ENCODE measurements at regions not wholly inside any gene's neighbourhood (a gene's known extent, or its start where the extent isn't known, plus 50 kb on each side); places are given as distances from the start of the nearest gene placed in this dataset.

- TF ChIP-seq REST (IDR thresholded peaks at IDR 0.05; ENCODE audit: low read depth, low read length) (no peak), USF2 (IDR thresholded peaks at IDR 0.05; ENCODE audit: borderline replicate concordance, low read depth, low read length) (no peak)
Measured at GRCh38 chr7:17233603-17234002, 64.8 kb upstream of the AHR start (continued).

- H3K4me1 ChIP-seq (ENCODE audit: control insufficient read depth, insufficient read depth, low read length) = peaks cover 12% of the 10 kb centered on the region
- in situ Hi-C loops (cut with MboI) (no loop called here), intact Hi-C loops (cut with micrococcal nuclease; ENCODE audit: unreplicated experiment) (loop anchor here (2.0 to 10.0 kb wide), 3 partner anchors 65 to 171 kb away; partner anchors contain the start of gene AHR)
- ATAC-seq (peak; percentile 83), DNase-seq (ENCODE audit: low read depth, low spot score) (no peak), FAIRE-seq (peak; percentile 70)
- no peaks in the 10 kb centered on the region for H3K27me3 ChIP-seq (replicated peaks in 1 of 2; ENCODE audit: control insufficient read depth in 2 of 2, insufficient read depth in 2 of 2, low read length in 1 of 2)
- H3K9me3 ChIP-seq (replicated peaks; ENCODE audit: control insufficient read depth, insufficient read depth, low read length) = no peaks in the 10 kb centered on the region; the same call in 2 of the 3 replicates
- peak overlapping the region; percentile 93 for H3K4me2 ChIP-seq (ENCODE audit: control insufficient read depth, insufficient read depth)
- SMC1A ChIA-PET (ENCODE audit: uncharacterized antibody, unreplicated experiment) = interaction anchor here (0.9 to 1.3 kb wide), 7 partner anchors 39 to 218 kb away, joined by 3 to 5 read pairs (median 3); no protein-coding TSS in a partner anchor
- TF ChIP-seq, protein P1, sequence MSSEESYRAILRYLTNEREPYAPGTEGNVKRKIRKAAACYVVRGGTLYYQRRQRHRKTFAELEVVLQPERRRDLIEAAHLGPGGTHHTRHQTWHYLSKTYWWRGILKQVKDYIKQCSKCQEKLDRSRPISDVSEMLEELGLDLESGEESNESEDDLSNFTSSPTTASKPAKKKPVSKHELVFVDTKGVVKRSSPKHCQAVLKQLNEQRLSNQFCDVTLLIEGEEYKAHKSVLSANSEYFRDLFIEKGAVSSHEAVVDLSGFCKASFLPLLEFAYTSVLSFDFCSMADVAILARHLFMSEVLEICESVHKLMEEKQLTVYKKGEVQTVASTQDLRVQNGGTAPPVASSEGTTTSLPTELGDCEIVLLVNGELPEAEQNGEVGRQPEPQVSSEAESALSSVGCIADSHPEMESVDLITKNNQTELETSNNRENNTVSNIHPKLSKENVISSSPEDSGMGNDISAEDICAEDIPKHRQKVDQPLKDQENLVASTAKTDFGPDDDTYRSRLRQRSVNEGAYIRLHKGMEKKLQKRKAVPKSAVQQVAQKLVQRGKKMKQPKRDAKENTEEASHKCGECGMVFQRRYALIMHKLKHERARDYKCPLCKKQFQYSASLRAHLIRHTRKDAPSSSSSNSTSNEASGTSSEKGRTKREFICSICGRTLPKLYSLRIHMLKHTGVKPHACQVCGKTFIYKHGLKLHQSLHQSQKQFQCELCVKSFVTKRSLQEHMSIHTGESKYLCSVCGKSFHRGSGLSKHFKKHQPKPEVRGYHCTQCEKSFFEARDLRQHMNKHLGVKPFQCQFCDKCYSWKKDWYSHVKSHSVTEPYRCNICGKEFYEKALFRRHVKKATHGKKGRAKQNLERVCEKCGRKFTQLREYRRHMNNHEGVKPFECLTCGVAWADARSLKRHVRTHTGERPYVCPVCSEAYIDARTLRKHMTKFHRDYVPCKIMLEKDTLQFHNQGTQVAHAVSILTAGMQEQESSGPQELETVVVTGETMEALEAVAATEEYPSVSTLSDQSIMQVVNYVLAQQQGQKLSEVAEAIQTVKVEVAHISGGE (CRISPR knock-in tag; IDR thresholded peaks at IDR 0.05) = no peak
- TF ChIP-seq POLR2A (IDR thresholded peaks at IDR 0.05; ENCODE audit: low read depth, low read length) (peak; percentile 55; the same call in 1 of the 2 replicates), E4F1 (IDR thresholded peaks at IDR 0.05; ENCODE audit: borderline replicate concordance, partially characterized antibody) (no peak), YY1 (IDR thresholded peaks at IDR 0.05; ENCODE audit: low read depth, low read length) (no peak), RUNX3 (IDR thresholded peaks at IDR 0.05; ENCODE audit: low read length) (no peak), SMARCA5 (IDR thresholded peaks at IDR 0.05) (peak; percentile 56; the same call in 1 of the 2 replicates), MXI1 (IDR thresholded peaks at IDR 0.05; ENCODE audit: low read depth, low read length) (no peak), MTA3 (IDR thresholded peaks at IDR 0.05; ENCODE audit: borderline replicate concordance, low read length) (no peak), STAT1 (conservative IDR thresholded peaks at IDR 0.05) (no peak), DPF2 (IDR thresholded peaks at IDR 0.05) (no peak), POLR2AphosphoS5 (IDR thresholded peaks at IDR 0.05; ENCODE audit: low read length) (no peak)
- H3K9ac ChIP-seq (ENCODE audit: control insufficient read depth, insufficient read depth, low read length) = peak overlapping the region; percentile 78
- WGBS (ENCODE audit: insufficient coverage, insufficient replicate concordance, low lambda C conversion rate, missing lambda C conversion rate) = 2% methylated on average over 2 of the region's 2 CpGs
- RAD21 ChIA-PET (ENCODE audit: unreplicated experiment) = interaction anchor here (0.6 to 2.1 kb wide), 3 partner anchors 47 to 99 kb away, joined by 3 to 6 read pairs (median 4); no protein-coding TSS in a partner anchor
- H3K4me3 ChIP-seq = peak overlapping the region; percentile 30; the same call in 1 of the 2 replicates
- H3K36me3 ChIP-seq (ENCODE audit: control insufficient read depth in 2 of 2, insufficient read depth in 2 of 2, low read length in 1 of 2) = no peaks in the 10 kb centered on the region
- POLR2A ChIA-PET = interaction anchor here (1.0 kb wide), 1 partner anchor 47 kb away, joined by 3 read pairs; no protein-coding TSS in a partner anchor
- H3K27ac ChIP-seq (ENCODE audit: control insufficient read depth, insufficient read depth) = peak overlapping the region; percentile 96
- BruUV-seq (replicated peaks) = TSS peak; percentile 99
- no peaks in the 10 kb centered on the region for H4K20me1 ChIP-seq (ENCODE audit: control insufficient read depth, insufficient read depth)
- H2AFZ ChIP-seq (ENCODE audit: control insufficient read depth, low read depth, low read length) = peak overlapping the region; percentile 86
- CTCF ChIA-PET = interaction anchor here (1.0 to 1.7 kb wide), 5 partner anchors 67 to 251 kb away, joined by 3 to 5 read pairs (median 3); no protein-coding TSS in a partner anchor
- H3K79me2 ChIP-seq (ENCODE audit: control insufficient read depth, insufficient read depth, low read length) = no peaks in the 10 kb centered on the region
Measured at GRCh38 chr7:17234030-17234397, 64.4 kb upstream of the AHR start.
